HG02884 (cell line): ENCODE measurements at regions not wholly inside any gene's neighbourhood (a gene's known extent, or its start where the extent isn't known, plus 50 kb on each side); places are given as distances from the start of the nearest gene placed in this dataset.
"Not testable (repeated sequence)": the region's sequence is repeated elsewhere in the genome, so short reads cannot be mapped to it uniquely, and the experiment has no call there.

Experiments
- ATAC-seq: cut with Tn5 transposase; IDR thresholded peaks from one replicate; pipeline ENCODE4 v1.9.1; 2021; ENCODE audit warnings: mild to moderate bottlenecking, moderate library complexity; ENCODE audit not compliant: unreplicated experiment

DNA sequence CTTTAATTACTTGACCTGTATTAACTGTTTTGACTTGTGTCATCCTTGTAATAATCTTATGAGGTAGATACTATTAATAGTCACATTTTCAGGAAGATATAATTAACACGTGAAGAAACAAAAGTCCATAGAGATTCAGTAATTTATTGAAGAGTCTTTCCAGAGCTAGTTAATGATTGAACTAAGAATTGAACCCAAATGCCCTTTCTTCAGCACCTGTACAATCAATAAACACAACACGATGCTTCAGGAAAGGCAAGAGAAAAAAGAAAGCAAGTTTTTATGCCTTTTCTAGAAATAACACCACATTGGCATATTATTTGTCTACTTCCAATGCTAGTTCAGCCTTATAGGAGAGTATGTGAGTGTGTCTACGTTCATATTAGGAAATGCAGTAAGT is 399.6 kb downstream of the NAF1 start:
- ATAC-seq = no peak

DNA sequence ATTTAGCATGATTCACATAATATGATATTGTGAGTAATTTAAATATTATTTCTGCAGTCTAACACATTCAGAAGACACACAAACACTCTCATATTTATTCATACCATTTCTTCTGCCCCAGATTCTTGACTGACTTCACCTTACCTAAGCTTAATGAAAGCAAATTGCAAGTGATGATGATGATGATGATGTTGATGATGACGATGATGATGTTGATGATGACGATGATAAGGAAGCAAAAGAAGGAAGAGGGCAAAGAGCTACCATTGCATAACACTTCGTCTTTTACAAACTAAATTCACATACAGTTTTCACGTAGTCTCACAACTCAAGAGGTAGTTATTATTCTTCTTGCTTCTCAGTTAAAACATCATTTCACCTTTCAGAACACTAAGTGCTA is 404.7 kb downstream of the NAF1 start:
- no peak for ATAC-seq

DNA sequence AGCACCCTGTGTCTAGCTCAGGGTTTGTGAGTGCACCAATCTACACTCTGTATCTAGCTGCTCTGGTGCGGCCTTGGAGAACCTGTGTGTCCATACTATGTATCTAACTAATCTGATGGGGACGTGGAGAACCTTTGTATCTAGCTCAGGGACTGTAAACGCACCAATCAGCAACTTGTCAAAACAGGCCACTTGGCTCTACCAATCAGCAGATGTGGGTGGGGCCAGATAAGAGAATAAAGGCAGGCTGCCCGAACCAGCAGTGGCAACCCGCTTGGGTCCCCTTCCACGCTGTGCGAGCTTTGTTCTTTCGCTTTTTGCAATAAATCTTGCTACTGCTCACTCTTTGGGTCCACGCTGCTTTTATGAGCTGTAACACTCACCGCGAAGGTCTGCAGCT is 426.5 kb downstream of the NAF1 start:
- not testable (repeated sequence) for ATAC-seq

DNA sequence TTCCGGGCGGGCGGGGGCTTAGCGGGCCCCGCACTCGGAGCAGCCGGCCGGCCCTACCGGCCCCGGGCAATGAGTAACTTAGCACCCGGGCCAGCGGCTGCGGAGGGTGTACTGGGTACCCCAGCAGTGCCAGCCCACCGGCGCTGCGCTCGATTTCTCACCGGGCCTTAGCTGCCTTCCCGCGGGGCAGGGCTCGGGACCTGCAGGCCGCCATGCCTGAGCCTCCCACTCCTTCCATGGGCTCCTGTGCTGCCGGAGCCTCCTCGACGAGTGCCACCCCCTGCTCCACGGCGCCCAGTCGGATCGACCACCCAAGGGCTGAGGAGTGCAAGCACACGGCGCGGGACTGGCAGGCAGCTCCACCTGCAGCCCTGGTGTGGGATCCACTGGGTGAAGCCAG is 427.1 kb downstream of the NAF1 start:
- ATAC-seq = not testable (repeated sequence)

DNA sequence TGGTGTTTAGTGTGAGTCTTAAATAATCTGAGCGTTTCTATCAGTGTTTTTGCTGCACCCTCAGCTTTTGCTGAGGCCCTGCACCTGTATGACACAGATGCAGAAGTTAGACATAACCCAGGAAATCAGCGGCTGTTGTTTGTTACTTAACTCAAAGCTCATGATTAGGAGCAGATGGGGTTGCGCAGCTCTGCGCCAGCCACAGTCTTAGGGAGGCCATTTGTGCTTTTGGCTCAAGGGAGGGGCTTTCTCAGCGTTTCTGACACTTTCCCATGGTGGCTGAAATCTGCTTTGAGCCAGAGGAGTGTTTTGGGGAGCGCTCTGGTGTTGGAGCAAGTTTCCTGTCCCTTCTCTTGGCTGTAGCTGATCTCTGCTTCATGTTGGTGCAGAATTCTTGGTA is 433.8 kb downstream of the NAF1 start:
- no peak for ATAC-seq

DNA sequence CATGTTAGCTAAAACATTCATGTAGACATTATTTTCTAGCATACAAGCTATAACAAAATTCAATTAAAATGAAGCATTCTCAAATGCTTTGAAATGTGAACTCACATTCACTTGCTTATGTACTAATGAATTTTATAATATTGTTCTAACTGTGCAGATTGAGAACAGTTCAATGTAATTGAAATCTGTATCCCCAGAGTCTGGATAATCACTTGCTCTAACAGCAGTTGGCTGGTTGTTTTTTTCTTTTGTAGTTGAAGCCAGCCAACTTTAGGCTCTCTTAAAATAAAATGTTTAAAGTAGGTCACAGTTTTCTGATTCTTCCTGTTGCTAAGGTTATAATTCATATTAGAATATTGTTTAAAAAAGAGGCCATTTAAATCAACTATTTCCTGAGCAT is 438.9 kb downstream of the NAF1 start:
- ATAC-seq = no peak

DNA sequence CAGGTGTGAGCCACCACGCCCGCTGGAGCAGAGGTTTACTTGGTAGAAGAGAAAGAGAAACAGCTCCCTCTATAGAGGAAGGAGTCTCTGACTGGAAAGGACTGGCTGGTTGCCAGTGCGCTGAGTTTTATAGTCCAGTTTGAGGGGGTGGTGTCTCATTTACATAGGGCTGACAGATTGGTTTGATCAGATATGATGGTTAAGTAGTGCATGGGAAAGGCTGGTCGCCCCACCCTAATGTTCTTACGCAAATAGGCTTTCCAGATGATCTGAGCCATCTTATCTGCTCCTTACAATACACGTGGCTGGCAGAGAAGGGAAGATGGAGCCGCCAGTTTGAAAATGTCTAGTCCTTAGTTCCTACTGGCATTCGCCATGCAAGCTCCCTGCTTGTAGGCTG is 439.5 kb downstream of the NAF1 start:
- ATAC-seq = no peak

DNA sequence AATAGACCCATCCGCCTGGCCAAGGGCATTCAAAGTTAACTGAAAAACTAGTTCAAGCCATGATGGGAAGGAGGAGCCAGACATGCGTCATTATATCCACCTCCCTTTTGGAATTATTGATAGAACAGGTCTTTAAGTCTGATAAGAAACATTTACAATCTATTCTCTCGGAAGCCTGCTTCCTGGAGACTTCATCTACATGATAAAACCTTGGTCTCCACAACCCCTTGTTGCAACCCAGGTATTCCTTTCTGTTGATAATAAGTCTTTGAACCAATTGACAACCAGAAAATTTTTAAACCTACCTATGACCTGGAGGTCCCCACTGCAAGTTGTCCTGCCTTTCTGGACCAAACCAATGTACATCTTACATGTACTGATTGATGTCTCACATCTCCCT is 451.3 kb downstream of the NAF1 start:
- ATAC-seq = no peak

DNA sequence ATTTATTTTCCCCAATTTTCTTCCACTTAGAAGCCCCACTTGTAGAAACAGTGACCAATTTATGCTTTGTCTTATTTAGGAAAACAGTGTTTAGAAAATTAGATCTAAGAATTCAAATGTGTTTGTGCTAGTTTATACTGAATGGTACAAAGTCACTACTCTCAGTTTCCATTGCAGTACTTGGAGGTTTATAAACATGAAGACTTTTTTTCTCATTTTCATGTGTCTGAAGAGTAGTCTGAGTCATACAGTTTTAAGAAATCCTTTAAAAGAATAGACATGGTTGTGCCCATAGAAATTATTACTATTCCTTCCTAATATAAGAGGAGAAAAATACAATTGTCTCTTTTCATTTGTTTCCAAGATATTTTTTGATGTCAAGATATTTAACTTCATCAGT is 458.7 kb downstream of the NAF1 start:
- peak; percentile 49 for ATAC-seq

DNA sequence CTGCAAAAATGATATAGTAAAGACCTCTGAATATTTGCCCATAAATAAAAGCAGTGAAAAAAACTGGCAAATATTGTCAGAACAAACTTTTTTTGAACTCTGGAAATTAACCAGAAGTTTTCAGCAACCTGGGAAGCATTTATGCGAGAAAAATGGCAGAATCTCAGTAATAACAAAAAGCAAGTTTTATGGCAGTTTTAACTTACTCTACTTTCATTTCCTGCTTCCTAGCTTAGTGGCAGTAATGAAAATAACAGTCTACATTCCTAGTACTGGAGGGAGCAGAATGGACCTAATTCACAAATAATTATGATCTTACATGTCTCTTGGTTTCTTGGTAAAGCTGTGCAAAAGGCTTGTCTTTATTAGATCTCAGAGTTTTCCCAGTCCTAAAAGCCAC is 460.1 kb downstream of the NAF1 start:
- ATAC-seq = no peak

DNA sequence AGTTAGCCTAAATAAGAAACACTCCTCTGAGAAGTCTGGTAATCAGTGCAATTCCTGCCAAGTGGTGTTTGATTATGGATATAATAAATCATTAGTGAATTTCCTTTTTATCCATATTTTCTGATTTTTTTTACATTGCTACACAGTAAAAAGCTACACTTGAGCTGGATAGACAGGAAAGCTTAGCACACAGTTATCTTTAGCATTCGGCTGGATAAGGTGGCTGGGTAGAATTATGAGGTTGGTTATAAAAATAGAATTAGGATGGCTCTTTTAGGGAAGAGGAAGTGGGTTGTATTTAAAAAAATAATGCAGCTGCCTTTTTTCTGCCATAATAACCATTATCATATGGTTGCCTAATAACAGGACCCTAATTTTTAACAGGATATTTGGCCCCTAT is 460.6 kb downstream of the NAF1 start:
- ATAC-seq = no peak

DNA sequence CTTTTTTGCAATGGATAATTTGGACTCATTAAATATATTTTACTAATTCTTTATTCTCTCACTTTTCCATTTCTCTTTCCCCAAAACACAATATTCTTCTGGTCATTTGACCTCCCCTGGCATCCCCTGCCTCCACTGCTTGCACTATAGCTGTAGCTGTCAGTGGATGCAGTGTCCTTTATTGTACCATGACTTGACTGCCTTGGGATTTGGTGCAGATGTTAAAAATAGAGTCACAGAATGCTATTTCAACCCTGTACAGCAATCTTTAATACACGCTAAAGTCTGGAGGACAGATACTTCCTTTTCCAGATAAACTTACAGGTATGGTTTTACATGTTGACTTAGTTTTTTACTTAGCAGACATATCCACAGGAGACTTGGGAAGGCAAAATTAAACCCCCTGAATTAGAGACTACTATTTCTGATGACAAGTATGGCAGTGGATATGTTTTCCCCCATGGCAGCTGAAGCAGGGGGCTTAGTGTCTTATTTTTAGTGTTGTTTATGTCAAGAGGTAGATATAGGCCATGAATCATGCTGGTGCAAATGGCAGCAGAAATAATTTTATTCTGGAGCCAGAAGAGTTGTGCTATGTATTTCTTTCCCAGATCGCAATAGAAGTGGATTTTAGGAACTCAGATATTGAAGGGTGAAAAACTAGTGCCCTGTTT is 461.4 kb downstream of the NAF1 start:
- no peak for ATAC-seq

DNA sequence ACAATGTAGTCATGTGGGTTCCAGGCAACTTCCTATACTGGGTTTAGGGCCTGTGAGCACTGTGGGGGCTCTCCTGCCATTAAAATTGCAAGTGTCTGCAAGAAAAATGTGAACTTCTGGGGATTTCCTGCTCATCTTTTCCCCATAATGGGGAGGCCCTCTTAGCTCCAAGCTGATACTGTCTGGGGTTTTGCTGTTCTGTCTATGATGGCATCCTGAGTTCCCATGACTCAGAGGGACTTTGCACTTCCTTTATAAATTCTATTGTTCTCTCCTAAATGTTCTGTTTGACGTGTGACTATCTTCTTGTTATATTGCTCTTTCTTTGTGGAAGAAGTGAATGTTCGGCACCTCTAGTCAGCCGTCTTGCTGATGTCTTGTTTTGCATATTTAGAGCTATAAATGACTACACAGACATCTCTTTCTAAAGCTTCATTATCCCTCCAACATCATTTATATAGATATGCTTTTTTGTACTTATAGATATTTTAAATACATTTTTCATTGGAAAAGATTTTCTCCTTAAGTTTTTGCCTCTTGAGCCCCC is 465.8 kb downstream of the NAF1 start:
- peak; percentile 58 for ATAC-seq

DNA sequence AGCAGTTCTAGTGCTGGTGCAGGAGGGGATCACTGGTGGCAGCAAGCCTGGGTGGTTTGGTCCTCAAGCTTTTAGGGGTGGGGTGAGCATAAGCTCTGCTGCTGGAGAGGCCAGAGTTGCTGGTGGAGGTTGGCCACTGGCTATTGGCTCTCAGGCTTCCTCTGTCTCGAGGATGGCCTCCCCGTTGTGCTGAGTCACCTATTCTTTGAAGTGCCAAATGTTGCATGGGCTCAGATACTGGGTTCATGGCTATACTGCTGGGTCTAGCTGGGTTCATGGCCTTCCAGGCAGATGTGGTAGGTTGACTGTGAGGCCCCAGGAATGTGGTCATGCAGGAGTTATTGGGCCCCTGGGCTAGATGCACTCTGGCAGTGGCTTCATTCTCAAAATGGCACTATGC is 466.3 kb downstream of the NAF1 start:
- ATAC-seq = peak; percentile 10

DNA sequence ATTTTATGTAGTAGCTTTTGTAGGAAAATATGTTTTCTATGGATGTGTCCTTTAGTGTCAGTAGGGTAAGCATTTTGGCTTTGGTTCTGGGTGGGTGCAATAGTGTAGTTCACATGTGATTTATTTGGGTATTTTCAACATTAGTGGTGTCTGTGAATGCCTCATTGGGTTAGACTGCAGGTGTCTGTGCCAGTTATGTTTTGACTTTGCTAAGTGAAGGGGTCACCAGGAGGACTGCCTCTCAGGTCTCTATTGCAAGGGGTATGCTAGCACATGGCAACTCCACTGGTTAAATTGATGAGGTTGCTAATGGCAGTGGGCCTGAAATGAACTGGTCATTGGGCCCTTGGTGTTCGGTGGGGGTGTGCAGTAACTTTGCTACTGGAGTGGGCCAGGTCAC is 467.1 kb downstream of the NAF1 start:
- peak; percentile 37 for ATAC-seq

DNA sequence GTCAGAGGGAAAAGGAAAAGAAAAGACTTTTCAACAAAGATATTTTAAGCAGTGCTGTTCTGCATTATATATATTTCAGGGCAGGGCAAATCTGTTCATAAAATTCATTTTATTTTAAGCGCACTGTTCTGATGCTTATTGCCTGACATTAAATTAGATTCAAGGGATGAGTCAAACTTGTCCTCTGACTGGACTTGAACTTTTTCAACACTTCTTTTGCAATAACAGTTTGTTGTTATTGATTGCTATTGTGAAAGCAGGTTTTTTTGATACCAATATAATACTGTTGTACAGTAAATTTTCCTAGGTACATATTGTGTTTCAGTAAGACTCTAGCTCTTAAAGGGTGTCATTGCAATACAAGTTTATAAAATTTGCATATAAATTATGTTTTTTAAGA is 481.3 kb downstream of the NAF1 start:
- ATAC-seq = no peak

DNA sequence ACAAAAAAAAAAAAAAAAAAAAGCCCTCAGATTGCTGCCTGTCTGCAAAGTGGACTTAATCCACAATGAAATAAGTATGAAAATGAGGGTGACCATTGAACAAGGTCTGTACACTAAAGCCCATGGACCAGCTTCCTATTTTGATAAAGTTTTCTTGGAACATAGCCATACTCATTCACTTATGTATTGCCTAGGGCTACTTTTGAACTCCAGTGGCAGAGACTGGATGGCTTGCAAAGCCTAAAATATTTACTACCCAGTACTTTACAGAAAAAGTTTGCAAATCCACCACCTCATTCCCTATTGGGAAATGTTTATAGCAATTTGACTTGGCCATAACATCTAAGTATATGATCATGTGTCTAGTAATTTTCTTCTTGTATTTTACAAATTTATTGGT is 481.7 kb downstream of the NAF1 start:
- ATAC-seq = no peak

DNA sequence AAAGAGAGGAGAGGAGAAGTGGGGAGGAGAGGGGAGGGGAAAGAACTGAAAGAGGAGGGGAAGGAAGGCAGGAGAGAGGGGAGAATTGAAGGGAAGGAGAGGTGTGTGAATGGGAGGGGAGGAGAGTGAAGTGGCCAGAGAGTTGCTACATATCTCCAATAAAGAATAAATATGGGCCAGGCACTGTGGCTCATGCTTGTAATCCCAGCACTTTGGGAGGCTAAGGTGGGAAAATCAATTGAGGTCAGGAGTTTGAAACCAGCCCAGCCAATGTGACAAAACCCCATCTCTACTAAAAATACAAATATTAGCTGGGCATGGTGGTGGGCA is 482.4 kb downstream of the NAF1 start:
- ATAC-seq = peak; percentile 10

DNA sequence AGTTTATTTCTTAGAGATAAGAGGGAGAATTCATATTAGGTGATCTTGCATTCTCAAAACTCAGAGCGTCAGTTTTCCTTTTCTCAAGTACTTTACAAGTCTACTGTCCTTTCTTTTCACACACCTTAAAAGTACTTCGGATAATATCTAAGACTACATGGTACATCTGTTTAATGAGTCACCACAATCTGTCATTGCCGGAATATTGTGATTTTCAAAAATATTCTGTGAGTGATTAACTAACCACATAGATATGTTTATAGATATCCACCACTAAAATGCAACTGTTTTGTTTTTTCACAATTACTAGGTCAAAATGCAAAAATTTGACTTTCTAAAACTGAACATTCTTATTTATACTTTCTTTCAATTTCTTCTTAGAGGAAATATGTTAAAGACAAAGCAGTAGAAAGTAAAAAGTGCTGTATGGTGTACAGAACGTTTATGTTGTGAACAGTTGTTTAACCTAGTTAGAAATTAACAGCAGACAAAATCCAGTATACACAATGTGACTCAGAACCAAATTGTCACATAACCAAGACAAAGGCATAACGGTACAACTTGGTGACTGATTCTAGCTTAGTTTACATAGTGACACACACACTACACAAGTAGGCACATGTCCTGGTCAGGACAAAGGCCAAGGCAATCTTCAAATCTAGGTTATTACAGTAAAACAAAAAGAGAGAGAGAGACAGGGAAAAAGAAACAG is 482.9 kb downstream of the NAF1 start:
- peak; percentile 58 for ATAC-seq

DNA sequence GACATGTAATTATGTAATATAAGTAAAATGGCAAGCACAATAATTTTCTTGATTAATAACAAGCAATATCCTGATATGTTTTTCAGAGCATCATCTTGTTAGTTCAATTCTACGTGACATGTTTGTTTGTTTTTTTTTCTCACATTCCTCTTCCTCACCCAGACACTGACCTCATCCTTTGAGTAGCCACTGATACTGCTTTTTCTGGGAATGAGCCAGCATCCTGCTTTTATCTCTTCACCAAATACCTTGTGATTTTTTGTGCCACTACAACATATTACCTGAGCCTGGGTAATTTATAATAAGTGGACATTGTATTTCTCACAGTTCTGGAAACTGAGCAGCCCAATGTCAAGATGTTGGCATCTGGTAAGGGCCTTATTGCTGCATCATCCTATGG is 484.0 kb downstream of the NAF1 start:
- ATAC-seq = no peak

DNA sequence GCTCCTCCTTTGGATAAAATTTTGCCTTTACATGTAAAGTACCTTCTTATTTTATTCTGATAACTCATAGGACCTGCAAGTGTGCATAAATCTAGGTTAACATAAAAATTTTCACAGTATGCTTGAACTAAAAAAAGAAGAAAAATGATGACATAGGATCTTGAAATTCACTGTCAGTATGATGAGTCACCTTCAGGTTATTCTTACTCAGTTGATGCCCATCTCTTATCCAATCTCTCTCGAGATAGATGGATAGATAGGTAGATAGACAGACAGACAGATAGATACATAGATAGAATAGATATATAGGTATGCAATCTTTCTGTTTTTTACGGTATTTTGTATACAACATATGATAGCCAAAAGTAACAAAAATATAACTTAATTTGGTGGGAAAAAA is 485.5 kb downstream of the NAF1 start:
- no peak for ATAC-seq

DNA sequence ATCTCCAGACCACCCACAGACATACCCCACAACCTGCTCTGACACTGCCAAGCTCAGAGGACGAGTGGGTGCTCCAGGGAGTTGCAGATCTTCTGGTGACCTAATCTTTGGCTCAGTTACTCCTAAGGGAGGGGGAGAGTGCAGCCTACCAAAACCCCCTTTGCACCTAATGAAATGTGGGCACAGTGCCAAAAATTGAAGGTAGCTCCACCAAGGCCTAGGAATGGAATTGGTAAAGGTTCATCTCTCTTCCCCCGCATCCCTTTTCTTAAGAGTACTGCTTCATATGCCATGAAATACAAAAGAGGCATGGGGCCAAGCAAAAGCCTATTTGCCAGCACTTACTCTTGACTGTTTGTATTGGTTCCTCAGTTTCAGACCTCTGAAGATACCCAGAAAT is 491.0 kb downstream of the NAF1 start:
- no peak for ATAC-seq

DNA sequence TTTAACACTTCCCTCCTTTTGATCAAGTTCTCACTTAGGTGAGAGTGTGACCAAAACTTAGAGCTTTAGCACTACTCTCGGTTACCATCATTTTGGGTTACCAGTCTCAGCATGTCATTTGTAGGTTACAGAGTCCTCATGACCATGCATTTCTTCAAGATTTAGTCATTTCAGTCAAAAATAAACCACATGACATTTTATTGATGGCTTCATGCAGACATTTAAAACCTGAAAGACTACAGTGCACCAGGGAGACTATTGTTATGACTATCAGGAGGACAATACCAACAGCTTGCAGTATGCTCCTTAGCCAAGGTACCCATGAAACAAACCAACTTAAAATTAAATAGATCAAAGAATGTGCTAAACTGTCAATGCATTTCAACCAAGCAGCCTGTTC is 498.1 kb upstream of the FSTL5 start:
- no peak for ATAC-seq
